ENCODE measurements at regions not wholly inside any gene's neighbourhood (a gene's known extent, or its start where the extent isn't known, plus 50 kb on each side); places are given as distances from the start of the nearest gene placed in this dataset.

- no peaks in the 10 kb centered on the region for H3K4me1 ChIP-seq (ENCODE audit: control insufficient read depth, insufficient read depth, low read length)
- ChIA-PET CTCF (interaction anchor here (0.7 kb wide), 1 partner anchor 913 kb away, joined by 4 read pairs; no protein-coding TSS in a partner anchor), POLR2A (no interaction called here)
- H3K4me3 ChIP-seq (ENCODE audit: low read depth, low read length): no peak overlapping the region
- TF ChIP-seq ZNF529 (tag by site-specific recombination; IDR thresholded peaks at IDR 0.05; ENCODE audit: insufficient replicate concordance) (no peak), ZNF114 (tag by site-specific recombination; IDR thresholded peaks at IDR 0.05) (no peak), YY2 (tag by site-specific recombination; IDR thresholded peaks at IDR 0.05) (no peak), ZNF184 (tag by site-specific recombination; IDR thresholded peaks at IDR 0.05) (no peak), OSR2 (tag by site-specific recombination; IDR thresholded peaks at IDR 0.05) (no peak), ZNF391 (tag by site-specific recombination; IDR thresholded peaks at IDR 0.05; ENCODE audit: borderline replicate concordance, low read depth) (no peak), BCL6B (tag by site-specific recombination; IDR thresholded peaks at IDR 0.05) (no peak), ZBTB8A (tag by site-specific recombination; IDR thresholded peaks at IDR 0.05) (no peak), ZNF585B (tag by site-specific recombination; IDR thresholded peaks at IDR 0.05) (no peak), ZSCAN30 (tag by site-specific recombination; IDR thresholded peaks at IDR 0.05) (no peak), ZSCAN4 (tag by site-specific recombination; IDR thresholded peaks at IDR 0.05) (no peak), ZNF248 (tag by site-specific recombination; IDR thresholded peaks at IDR 0.05) (no peak), SALL2 (tag by site-specific recombination; IDR thresholded peaks at IDR 0.05; ENCODE audit: borderline replicate concordance) (no peak), REPIN1 (tag by site-specific recombination; IDR thresholded peaks at IDR 0.05; ENCODE audit: low read depth) (no peak), SCRT1 (tag by site-specific recombination; IDR thresholded peaks at IDR 0.05; ENCODE audit: borderline replicate concordance) (no peak)
- H3K36me3 ChIP-seq (ENCODE audit: control insufficient read depth in 2 of 2, insufficient read depth in 1 of 2, low read length in 2 of 2): no peaks in the 10 kb centered on the region
- no peaks in the 10 kb centered on the region for H3K9me3 ChIP-seq (ENCODE audit: control insufficient read depth, insufficient read depth, low read depth, low read length)
- no peak overlapping the region for H3K27ac ChIP-seq (ENCODE audit: extremely low read depth, low read depth, low read length)
Measured at GRCh38 chrX:42694260-42694815, 83.6 kb downstream of the PPP1R2C start.

- no peak overlapping the region for H3K4me3 ChIP-seq (ENCODE audit: low read depth, low read length)
- no peaks in the 10 kb centered on the region for H3K9me3 ChIP-seq (ENCODE audit: control insufficient read depth, insufficient read depth, low read depth, low read length)
- ChIA-PET CTCF (no interaction called here), POLR2A (no interaction called here)
- H3K36me3 ChIP-seq (ENCODE audit: control insufficient read depth in 2 of 2, insufficient read depth in 1 of 2, low read length in 2 of 2): no peaks in the 10 kb centered on the region
- H3K27ac ChIP-seq (ENCODE audit: extremely low read depth, low read depth, low read length): no peak overlapping the region
- H3K4me1 ChIP-seq (ENCODE audit: control insufficient read depth, insufficient read depth, low read length): no peaks in the 10 kb centered on the region
- TF ChIP-seq ZFP41 (tag by site-specific recombination; IDR thresholded peaks at IDR 0.05; ENCODE audit: borderline replicate concordance): no peak
- TF ChIP-seq ZNF221 (tag by site-specific recombination; IDR thresholded peaks at IDR 0.05; ENCODE audit: borderline replicate concordance): no peak
- TF ChIP-seq ZNF645 (tag by site-specific recombination; IDR thresholded peaks at IDR 0.05): no peak
- no peak for TF ChIP-seq SP7 (tag by site-specific recombination; IDR thresholded peaks at IDR 0.05)
- TF ChIP-seq ZNF133 (tag by site-specific recombination; IDR thresholded peaks at IDR 0.05): no peak
- TF ChIP-seq ZNF530 (tag by site-specific recombination; IDR thresholded peaks at IDR 0.05; ENCODE audit: low read depth): no peak
- TF ChIP-seq ZNF473 (tag by site-specific recombination; IDR thresholded peaks at IDR 0.05): no peak
- no peak for TF ChIP-seq ZSCAN5A (tag by site-specific recombination; IDR thresholded peaks at IDR 0.05)
- TF ChIP-seq ZNF639 (tag by site-specific recombination; IDR thresholded peaks at IDR 0.05): no peak
- no peak for TF ChIP-seq HOXD13 (CRISPR knock-in tag; IDR thresholded peaks at IDR 0.05; ENCODE audit: borderline replicate concordance)
- TF ChIP-seq ZBTB21 (tag by site-specific recombination; IDR thresholded peaks at IDR 0.05): no peak
- no peak for TF ChIP-seq ZNF302 (tag by site-specific recombination; IDR thresholded peaks at IDR 0.05; ENCODE audit: low read depth)
- no peak for TF ChIP-seq ZBTB17 (tag by site-specific recombination; IDR thresholded peaks at IDR 0.05)
- TF ChIP-seq ZNF670 (tag by site-specific recombination; IDR thresholded peaks at IDR 0.05; ENCODE audit: low read depth): no peak
- TF ChIP-seq ZNF211 (tag by site-specific recombination; IDR thresholded peaks at IDR 0.05; ENCODE audit: low read depth): no peak
- no peak for TF ChIP-seq ZNF112 (tag by site-specific recombination; IDR thresholded peaks at IDR 0.05)
Measured at GRCh38 chrX:42691196-42691595, 86.8 kb downstream of the PPP1R2C start.

Data from HEK293 (cell line).